GM19328 (cell line): ENCODE measurements at regions not wholly inside any gene's neighbourhood (a gene's known extent, or its start where the extent isn't known, plus 50 kb on each side); places are given as distances from the start of the nearest gene placed in this dataset.

Experiments
- ATAC-seq: cut with Tn5 transposase; IDR thresholded peaks from one replicate; pipeline ENCODE4 v1.9.1; 2021; ENCODE audit warnings: mild to moderate bottlenecking, moderate library complexity; ENCODE audit not compliant: unreplicated experiment

GRCh38 chr14:53528185-53528671 lies 375.1 kb upstream of the DDHD1 start:
- no peak for ATAC-seq

GRCh38 chr14:53526200-53526599 lies 373.1 kb upstream of the DDHD1 start:
- no peak for ATAC-seq

- ATAC-seq = no peak
Measured at GRCh38 chr14:53525608-53526007, 372.5 kb upstream of the DDHD1 start.

GRCh38 chr14:53524391-53524790 lies 371.3 kb upstream of the DDHD1 start:
- no peak for ATAC-seq

GRCh38 chr14:53523226-53523625 lies 370.1 kb upstream of the DDHD1 start:
- ATAC-seq = no peak

- ATAC-seq = no peak
Measured at GRCh38 chr14:53520078-53520928, 367.2 kb upstream of the DDHD1 start.

GRCh38 chr14:53519137-53519536 lies 366.0 kb upstream of the DDHD1 start:
- no peak for ATAC-seq

GRCh38 chr14:53517270-53517960 lies 364.3 kb upstream of the DDHD1 start:
- ATAC-seq = no peak

GRCh38 chr14:53516261-53516774 lies 363.2 kb upstream of the DDHD1 start:
- no peak for ATAC-seq

GRCh38 chr14:53515276-53515675 lies 362.2 kb upstream of the DDHD1 start:
- no peak for ATAC-seq

GRCh38 chr14:53514197-53514596 lies 361.1 kb upstream of the DDHD1 start:
- ATAC-seq = no peak

- ATAC-seq = no peak
Measured at GRCh38 chr14:53510281-53510912, 357.3 kb upstream of the DDHD1 start.

GRCh38 chr14:53509276-53510244 lies 356.4 kb upstream of the DDHD1 start:
- no peak for ATAC-seq

- ATAC-seq = no peak
Measured at GRCh38 chr14:53501361-53502211, 348.5 kb upstream of the DDHD1 start.

GRCh38 chr14:53500191-53500590 lies 347.1 kb upstream of the DDHD1 start:
- ATAC-seq = no peak

- ATAC-seq = no peak
Measured at GRCh38 chr14:53496668-53497067, 343.5 kb upstream of the DDHD1 start.

GRCh38 chr14:53495846-53496343 lies 342.8 kb upstream of the DDHD1 start:
- ATAC-seq = no peak

- ATAC-seq = no peak
Measured at GRCh38 chr14:53494587-53494986, 341.5 kb upstream of the DDHD1 start.

- ATAC-seq = no peak
Measured at GRCh38 chr14:53493860-53494259, 340.7 kb upstream of the DDHD1 start.
